HFF-Myc (cell line): ENCODE measurements at regions not wholly inside any gene's neighbourhood (a gene's known extent, or its start where the extent isn't known, plus 50 kb on each side); places are given as distances from the start of the nearest gene placed in this dataset.
"Not testable (repeated sequence)": the region's sequence is repeated elsewhere in the genome, so short reads cannot be mapped to it uniquely, and the experiment has no call there.

Experiments used
- DNase-seq: peaks from one replicate; pipeline ENCODE4 v3.0.0-alpha.2; 2011; ENCODE audit warnings: low read depth; ENCODE audit errors: extremely low read depth
- H3K4me3 ChIP-seq: replicated peaks from 2 replicates; pipeline ENCODE4 v1.5.1; 2011; ENCODE audit warnings: low read depth, mild to moderate bottlenecking, control low read depth, low read length
- TF ChIP-seq, protein P1 (sequence below): IDR thresholded peaks from 2 replicates; pipeline ENCODE4 v1.5.1; 2012; ENCODE audit warnings: mild to moderate bottlenecking, low read depth, low read length, control low read depth; ENCODE audit errors: missing control alignments

DNA sequence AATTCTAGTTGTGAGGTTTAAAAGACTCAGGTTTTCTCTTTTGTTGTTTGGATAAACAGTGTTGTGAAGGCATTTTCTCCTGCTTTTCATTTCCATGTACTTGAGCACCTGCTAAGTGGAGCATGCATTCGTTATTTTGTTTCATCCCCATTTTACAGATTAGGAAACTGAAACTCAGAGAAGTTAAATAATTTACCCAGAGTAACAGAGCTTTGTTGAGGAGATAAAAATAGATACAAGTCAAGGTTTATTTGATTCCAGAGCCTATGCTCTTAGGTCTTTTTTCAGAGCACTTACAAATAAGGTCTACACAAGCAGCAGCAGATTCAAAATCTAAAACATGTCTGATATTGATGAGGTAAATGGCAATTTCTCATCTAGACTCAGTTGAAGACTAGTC is 254.7 kb upstream of the PTBP2 start:
- no peak overlapping the region for H3K4me3 ChIP-seq
- DNase-seq = no peak
- TF ChIP-seq, protein P1, sequence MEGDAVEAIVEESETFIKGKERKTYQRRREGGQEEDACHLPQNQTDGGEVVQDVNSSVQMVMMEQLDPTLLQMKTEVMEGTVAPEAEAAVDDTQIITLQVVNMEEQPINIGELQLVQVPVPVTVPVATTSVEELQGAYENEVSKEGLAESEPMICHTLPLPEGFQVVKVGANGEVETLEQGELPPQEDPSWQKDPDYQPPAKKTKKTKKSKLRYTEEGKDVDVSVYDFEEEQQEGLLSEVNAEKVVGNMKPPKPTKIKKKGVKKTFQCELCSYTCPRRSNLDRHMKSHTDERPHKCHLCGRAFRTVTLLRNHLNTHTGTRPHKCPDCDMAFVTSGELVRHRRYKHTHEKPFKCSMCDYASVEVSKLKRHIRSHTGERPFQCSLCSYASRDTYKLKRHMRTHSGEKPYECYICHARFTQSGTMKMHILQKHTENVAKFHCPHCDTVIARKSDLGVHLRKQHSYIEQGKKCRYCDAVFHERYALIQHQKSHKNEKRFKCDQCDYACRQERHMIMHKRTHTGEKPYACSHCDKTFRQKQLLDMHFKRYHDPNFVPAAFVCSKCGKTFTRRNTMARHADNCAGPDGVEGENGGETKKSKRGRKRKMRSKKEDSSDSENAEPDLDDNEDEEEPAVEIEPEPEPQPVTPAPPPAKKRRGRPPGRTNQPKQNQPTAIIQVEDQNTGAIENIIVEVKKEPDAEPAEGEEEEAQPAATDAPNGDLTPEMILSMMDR = no peak

GRCh38 chr1:96469726-96470125 is 251.9 kb upstream of the PTBP2 start:
- not testable (repeated sequence) for DNase-seq, H3K4me3 ChIP-seq

- TF ChIP-seq, protein P1 = no peak
- no peak overlapping the region for H3K4me3 ChIP-seq
- DNase-seq = no peak
Observed at GRCh38 chr1:96472471-96472870, 249.1 kb upstream of the PTBP2 start.

DNA sequence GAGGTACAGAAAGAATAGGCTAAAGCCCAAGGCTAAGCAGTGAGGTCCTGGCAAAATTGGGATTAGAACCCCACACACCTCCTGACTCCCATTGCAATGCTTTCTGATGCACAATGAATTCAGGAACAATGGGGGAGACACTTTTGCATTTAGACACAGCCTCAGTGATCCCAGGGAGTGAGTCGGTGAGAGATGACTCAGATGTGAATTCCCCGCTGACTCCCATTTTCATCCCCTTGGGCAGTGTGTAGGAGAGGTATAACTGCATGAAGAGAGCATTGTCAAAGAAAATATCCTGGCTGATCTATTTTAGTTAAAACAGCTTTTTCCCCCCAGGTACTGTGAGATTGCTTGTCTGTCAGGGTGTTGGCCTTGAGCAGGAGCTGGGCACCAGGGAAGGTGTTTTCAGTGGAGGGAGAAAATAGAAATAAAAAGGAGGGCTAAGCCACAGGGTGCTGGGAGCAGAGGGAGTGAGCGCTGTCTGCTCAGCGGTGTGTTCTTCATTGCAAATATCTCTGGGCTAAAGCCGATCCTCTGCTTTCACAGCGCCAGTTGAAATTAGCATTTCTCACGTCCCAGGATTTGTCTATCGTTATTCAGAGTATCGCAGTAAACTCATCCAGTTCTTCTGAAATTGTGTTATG is 247.7 kb upstream of the PTBP2 start:
- TF ChIP-seq, protein P1 = no peak
- no peak overlapping the region for H3K4me3 ChIP-seq
- DNase-seq = peak; percentile 16

- DNase-seq = no peak
- H3K4me3 ChIP-seq = no peak overlapping the region
- TF ChIP-seq, protein P1 = no peak
Observed at GRCh38 chr1:96474985-96475743, 246.4 kb upstream of the PTBP2 start.

GRCh38 chr1:96475903-96476302 is 245.7 kb upstream of the PTBP2 start:
- TF ChIP-seq, protein P1 = no peak
- no peak for DNase-seq
- H3K4me3 ChIP-seq = no peak overlapping the region

GRCh38 chr1:96478228-96478627 is 243.4 kb upstream of the PTBP2 start:
- H3K4me3 ChIP-seq = no peak overlapping the region
- DNase-seq = no peak
- TF ChIP-seq, protein P1 = no peak
